ENCODE measurements at regions not wholly inside any gene's neighbourhood (a gene's known extent, or its start where the extent isn't known, plus 50 kb on each side); places are given as distances from the start of the nearest gene placed in this dataset.
"Not testable (repeated sequence)": the region's sequence is repeated elsewhere in the genome, so short reads cannot be mapped to it uniquely, and the experiment has no call there.

GRCh38 chr4:129839687-129840086 lies 743.7 kb downstream of the C4orf33 start:
- no peaks in the 10 kb centered on the region for H3K4me1 ChIP-seq (replicated peaks)
- H3K27ac ChIP-seq, result no peak overlapping the region
- no peaks in the 10 kb centered on the region for H3K27me3 ChIP-seq (replicated peaks; ENCODE audit: insufficient read depth)
- intact Hi-C loops (cut with DNase I), result no loop called here
- WGBS, result 58% methylated on average over 3 of the region's 3 CpGs
- H3K36me3 ChIP-seq, result no peaks in the 10 kb centered on the region
- H3K4me3 ChIP-seq, result no peak overlapping the region
- no peak for DNase-seq (ENCODE audit: low spot score)
- TF ChIP-seq POLR2A (IDR thresholded peaks at IDR 0.05) (no peak), POLR2AphosphoS5 (IDR thresholded peaks at IDR 0.05) (no peak), CTCF (IDR thresholded peaks at IDR 0.05) (no peak)
- H3K9me3 ChIP-seq, result no peaks in the 10 kb centered on the region

- no peak for DNase-seq (ENCODE audit: low spot score)
- intact Hi-C loops (cut with DNase I), result no loop called here
- no peak overlapping the region for H3K4me3 ChIP-seq
Observed at GRCh38 chr4:129842096-129842495, 746.1 kb downstream of the C4orf33 start.

GRCh38 chr4:129852434-129852833 lies 756.5 kb downstream of the C4orf33 start:
- intact Hi-C loops (cut with DNase I), result no loop called here

More at GRCh38 chr4:129842096-129842495, 746.1 kb downstream of the C4orf33 start:
- TF ChIP-seq POLR2A (IDR thresholded peaks at IDR 0.05), result no peak
- TF ChIP-seq CTCF (IDR thresholded peaks at IDR 0.05), result no peak
- TF ChIP-seq POLR2AphosphoS5 (IDR thresholded peaks at IDR 0.05), result no peak
- no peaks in the 10 kb centered on the region for H3K4me1 ChIP-seq (replicated peaks)
- no peaks in the 10 kb centered on the region for H3K27me3 ChIP-seq (replicated peaks; ENCODE audit: insufficient read depth)
- H3K27ac ChIP-seq, result no peak overlapping the region
- H3K9me3 ChIP-seq, result no peaks in the 10 kb centered on the region
- WGBS, result 71% methylated on average over 4 of the region's 4 CpGs
- H3K36me3 ChIP-seq, result no peaks in the 10 kb centered on the region

GRCh38 chr4:129853685-129854467 lies 757.9 kb downstream of the C4orf33 start:
- H3K4me3 ChIP-seq; DNase-seq (ENCODE audit: low spot score); H3K36me3 ChIP-seq; H3K27me3 ChIP-seq (replicated peaks; ENCODE audit: insufficient read depth); intact Hi-C loops (cut with DNase I); H3K27ac ChIP-seq; H3K9me3 ChIP-seq; H3K4me1 ChIP-seq (replicated peaks): not testable (repeated sequence)
- 85% methylated on average over 27 of the region's 27 CpGs for WGBS

More at GRCh38 chr4:129852434-129852833, 756.5 kb downstream of the C4orf33 start:
- Histone ChIP-seq H3K9me3 (no peaks in the 10 kb centered on the region), H3K4me1 (replicated peaks) (no peaks in the 10 kb centered on the region), H3K4me3 (no peak overlapping the region), H3K27me3 (replicated peaks; ENCODE audit: insufficient read depth) (no peaks in the 10 kb centered on the region), H3K36me3 (no peaks in the 10 kb centered on the region), H3K27ac (no peak overlapping the region)
- no peak for DNase-seq (ENCODE audit: low spot score)
- TF ChIP-seq CTCF (IDR thresholded peaks at IDR 0.05) (no peak), POLR2A (IDR thresholded peaks at IDR 0.05) (no peak), POLR2AphosphoS5 (IDR thresholded peaks at IDR 0.05) (no peak)
- 76% methylated on average over 4 of the region's 4 CpGs for WGBS

GRCh38 chr4:129862461-129862860 lies 766.5 kb downstream of the C4orf33 start:
- no peak overlapping the region for H3K27ac ChIP-seq
- WGBS, result 86% methylated on average over 1 of the region's 1 CpG
- no peaks in the 10 kb centered on the region for H3K36me3 ChIP-seq
- no peaks in the 10 kb centered on the region for H3K9me3 ChIP-seq
- no peaks in the 10 kb centered on the region for H3K27me3 ChIP-seq (replicated peaks; ENCODE audit: insufficient read depth)
- DNase-seq (ENCODE audit: low spot score), result no peak
- no peak for TF ChIP-seq CTCF (IDR thresholded peaks at IDR 0.05)
- TF ChIP-seq POLR2A (IDR thresholded peaks at IDR 0.05), result no peak
- no peak for TF ChIP-seq POLR2AphosphoS5 (IDR thresholded peaks at IDR 0.05)
- H3K4me3 ChIP-seq, result no peak overlapping the region
- intact Hi-C loops (cut with DNase I), result no loop called here
- H3K4me1 ChIP-seq (replicated peaks), result no peaks in the 10 kb centered on the region
